PC-3 (cell line): ENCODE measurements at regions not wholly inside any gene's neighbourhood (a gene's known extent, or its start where the extent isn't known, plus 50 kb on each side); places are given as distances from the start of the nearest gene placed in this dataset.

Experiments used
- ATAC-seq: fragments of 200-7000 bp; cut with Tn5 transposase; 2 replicates; pipeline ENCODE4 v1.9.1; 2020; ENCODE audit warnings: mild to moderate bottlenecking, moderate library complexity
- BruUV-seq: library from RNA; stranded (reverse); fragments of 400-500 nt; replicated peaks from 2 replicates; lab custom pipeline; 2021; lab: Mats Ljungman, UMichigan
- CTCF ChIA-PET: fragments of 300-600 bp; sonication (Branson Sonifier 250); formaldehyde crosslinking; loops from one replicate; lab custom pipeline; 2022; ENCODE audit warnings: antibody characterized with exemption; lab: Charles Lee
- POLR2A ChIA-PET: fragments of 300-600 bp; sonication (Branson Sonifier 250); formaldehyde crosslinking; loops from one replicate; lab custom pipeline; 2022; ENCODE audit warnings: antibody characterized with exemption; ENCODE audit not compliant: unreplicated experiment; lab: Charles Lee
- DNase-seq: peaks from one replicate; pipeline ENCODE4 v3.0.0-alpha.2; 2015
- H2AFZ ChIP-seq: fragments of 300-600 bp; sonication (generic); 2 replicates; pipeline ENCODE4 v1.6.0; 2016; ENCODE audit warnings: antibody characterized with exemption, low read length
- H3F3A ChIP-seq: fragments of 300-600 bp; sonication (generic); one replicate; pipeline ENCODE4 v1.6.0; 2017; ENCODE audit warnings: antibody characterized with exemption, low read length, control low read depth, mild to moderate bottlenecking; ENCODE audit not compliant: unreplicated experiment
- H3K27ac ChIP-seq: fragments of 300-600 bp; sonication (generic); 2 replicates; pipeline ENCODE4 v1.5.1; 2016; ENCODE audit warnings: mild to moderate bottlenecking, low read length
- H3K27me3 ChIP-seq: fragments of 300-600 bp; sonication (generic); 2 replicates; pipeline ENCODE4 v1.6.1; 2016; ENCODE audit warnings: low read length, mixed read lengths
- H3K36me3 ChIP-seq: fragments of 300-600 bp; sonication (generic); 2 replicates; pipeline ENCODE4 v1.6.1; 2016; ENCODE audit warnings: low read depth, mixed run types, low read length, mixed read lengths
- H3K4me1 ChIP-seq: fragments of 300-600 bp; sonication (generic); 2 replicates; pipeline ENCODE4 v1.5.1; 2016; ENCODE audit warnings: low read length; ENCODE audit not compliant: insufficient read depth
- H3K4me2 ChIP-seq: fragments of 300-600 bp; sonication (generic); 2 replicates; pipeline ENCODE4 v1.6.0; 2016; ENCODE audit warnings: low read length
- H3K4me3 ChIP-seq: fragments of 300-600 bp; sonication (generic); 2 replicates; pipeline ENCODE4 v1.5.1; 2016; ENCODE audit warnings: mild to moderate bottlenecking, low read length, mixed read lengths
- H3K79me2 ChIP-seq: fragments of 300-600 bp; sonication (generic); 2 replicates; pipeline ENCODE4 v1.6.1; 2017; ENCODE audit warnings: low read length, mixed read lengths
- H3K9ac ChIP-seq: fragments of 300-600 bp; sonication (generic); 2 replicates; pipeline ENCODE4 v1.6.0; 2016; ENCODE audit warnings: mild to moderate bottlenecking, low read length
- H3K9me2 ChIP-seq: fragments of 300-600 bp; sonication (generic); replicated peaks from 2 replicates; pipeline ENCODE4 v1.6.1; 2016; ENCODE audit warnings: mixed run types, low read length, mixed read lengths
- H3K9me3 ChIP-seq: fragments of 300-600 bp; sonication (generic); 2 replicates; pipeline ENCODE4 v1.6.1; 2016; ENCODE audit warnings: low read length, mixed read lengths
- H4K20me1 ChIP-seq: fragments of 300-600 bp; sonication (generic); 2 replicates; pipeline ENCODE4 v1.6.1; 2016; ENCODE audit warnings: low read length, mixed read lengths
- CTCF ChIP-seq: fragments of 300-600 bp; sonication (generic); conservative IDR thresholded peaks from 2 replicates; pipeline ENCODE4 v1.5.1; 2017; ENCODE audit warnings: antibody characterized with exemption, low read depth, mild to moderate bottlenecking, low read length
- EZH2 ChIP-seq: fragments of 300-600 bp; sonication (generic); IDR thresholded peaks from one replicate; pipeline ENCODE4 v1.6.1; 2017; ENCODE audit warnings: antibody characterized with exemption, mild to moderate bottlenecking, low read length; ENCODE audit not compliant: unreplicated experiment
- EZH2phosphoT487 ChIP-seq: fragments of 300-600 bp; sonication (generic); IDR thresholded peaks from 2 replicates; pipeline ENCODE4 v1.6.1; 2018; ENCODE audit warnings: mild to moderate bottlenecking, antibody characterized with exemption, low read length, borderline replicate concordance
- intact Hi-C: fragments of 100-400 bp; cut with micrococcal nuclease; formaldehyde crosslinking; loops from 2 replicates; pipeline ENCODE4 v1.9.0; 2023

DNA sequence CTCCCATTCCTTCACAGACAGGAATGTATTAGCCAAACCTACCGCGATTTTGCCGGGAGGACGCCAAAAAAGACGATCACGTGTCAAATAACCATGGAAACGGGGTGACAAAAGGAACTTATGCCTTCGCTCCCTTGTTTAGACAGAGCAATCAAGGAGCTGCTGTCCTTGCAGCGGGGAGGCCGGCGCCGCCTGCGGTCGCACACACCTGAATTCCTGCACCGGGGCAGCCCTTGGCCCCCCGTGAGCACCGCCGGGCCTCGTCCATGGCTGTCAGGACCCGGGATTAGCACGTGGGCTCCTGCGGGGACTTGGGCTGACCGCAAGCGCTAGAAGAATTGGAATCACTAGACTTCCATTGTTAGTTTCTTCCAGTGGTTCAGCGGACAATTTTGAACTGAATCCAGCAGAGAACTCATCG lies 193.1 kb downstream of the SHQ1 start:
- H3K9me2 ChIP-seq, result no peaks in the 10 kb centered on the region
- H4K20me1 ChIP-seq, result no peaks in the 10 kb centered on the region
- intact Hi-C loops, result no loop called here
- peaks cover 15% of the 10 kb centered on the region for H3K4me1 ChIP-seq
- H3K9me3 ChIP-seq, result no peaks in the 10 kb centered on the region
- peak; percentile 67 for DNase-seq
- POLR2A ChIA-PET, result interaction anchor here (0.6 kb wide), 1 partner anchor 100 kb away, joined by 3 read pairs; no protein-coding TSS in a partner anchor
- no peaks in the 10 kb centered on the region for H3K79me2 ChIP-seq
- H3K27ac ChIP-seq, result no peak overlapping the region
- TF ChIP-seq CTCF (no peak), EZH2 (no peak), EZH2phosphoT487 (no peak)
- H3K9ac ChIP-seq, result no peak overlapping the region
- CTCF ChIA-PET, result no interaction called here
- peak overlapping the region; percentile 91 for H2AFZ ChIP-seq
- peak overlapping the region; percentile 82 for H3K4me2 ChIP-seq
- no TSS peak for BruUV-seq
- H3K36me3 ChIP-seq, result no peaks in the 10 kb centered on the region
- H3K27me3 ChIP-seq, result 0 out of 2 replicates have a peak, but pooled peaks cover 5% of the 10 kb centered on the region
- peak; percentile 68 for ATAC-seq
- H3F3A ChIP-seq, result no peaks in the 10 kb centered on the region
- peak overlapping the region; percentile 63 for H3K4me3 ChIP-seq

DNA sequence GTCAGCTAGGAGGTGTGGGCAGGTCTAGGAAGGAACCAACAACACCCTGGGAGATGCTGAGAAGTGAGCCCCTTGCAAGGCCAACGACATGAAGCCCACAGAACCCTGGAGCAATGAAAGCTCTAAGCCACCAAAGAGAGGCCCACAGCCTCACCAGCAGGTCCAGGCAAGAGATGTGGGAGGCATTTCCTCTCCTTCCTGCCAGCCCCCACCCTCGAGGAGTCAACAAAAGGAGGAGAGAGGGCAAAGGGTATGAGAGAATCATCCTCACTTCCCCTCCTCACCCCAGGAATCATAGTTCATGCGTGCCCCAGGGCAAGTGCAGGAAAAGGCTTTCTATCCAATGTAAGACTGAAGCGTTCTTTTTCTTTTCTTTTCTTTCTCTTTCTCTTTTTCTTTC lies 195.8 kb downstream of the SHQ1 start:
- Histone ChIP-seq H3K36me3 (no peaks in the 10 kb centered on the region), H2AFZ (no peak overlapping the region), H3K79me2 (no peaks in the 10 kb centered on the region), H3K27ac (no peak overlapping the region), H3F3A (no peaks in the 10 kb centered on the region), H3K9ac (no peak overlapping the region), H3K4me2 (no peak overlapping the region), H4K20me1 (no peaks in the 10 kb centered on the region), H3K27me3 (0 out of 2 replicates have a peak, but pooled peaks cover 5% of the 10 kb centered on the region), H3K4me1 (peaks cover 10% of the 10 kb centered on the region), H3K9me2 (no peaks in the 10 kb centered on the region), H3K9me3 (no peaks in the 10 kb centered on the region), H3K4me3 (no peak overlapping the region)
- no peak for DNase-seq
- no TSS peak for BruUV-seq
- POLR2A ChIA-PET, result no interaction called here
- intact Hi-C loops, result no loop called here
- ATAC-seq, result no peak
- CTCF ChIA-PET, result no interaction called here
- TF ChIP-seq CTCF, result no peak
- TF ChIP-seq EZH2, result no peak
- no peak for TF ChIP-seq EZH2phosphoT487

GRCh38 chr3:72651498-72651897 lies 196.7 kb downstream of the SHQ1 start:
- Histone ChIP-seq H3K4me3 (no peak overlapping the region), H4K20me1 (no peaks in the 10 kb centered on the region), H3K36me3 (no peaks in the 10 kb centered on the region), H3K27me3 (0 out of 2 replicates have a peak, but pooled peaks cover 5% of the 10 kb centered on the region), H2AFZ (no peak overlapping the region), H3K79me2 (no peaks in the 10 kb centered on the region), H3K9ac (no peak overlapping the region), H3K4me2 (no peak overlapping the region), H3K9me3 (no peaks in the 10 kb centered on the region), H3F3A (no peaks in the 10 kb centered on the region), H3K4me1 (peaks cover 10% of the 10 kb centered on the region), H3K27ac (no peak overlapping the region), H3K9me2 (no peaks in the 10 kb centered on the region)
- no peak for ATAC-seq
- intact Hi-C loops, result no loop called here
- ChIA-PET POLR2A (no interaction called here), CTCF (no interaction called here)
- no peak for DNase-seq
- BruUV-seq, result no TSS peak
- TF ChIP-seq EZH2phosphoT487 (no peak), CTCF (no peak)
